SK-N-SH treated with all-trans-retinoic acid at 6 μM for 48 hours (cell line): ENCODE measurements at regions not wholly inside any gene's neighbourhood (a gene's known extent, or its start where the extent isn't known, plus 50 kb on each side); places are given as distances from the start of the nearest gene placed in this dataset.

Source experiments
- ATAC-seq: fragments of 200-7000 bp; cut with Tn5 transposase; 3 replicates; pipeline ENCODE4 v1.9.1; 2020; ENCODE audit warnings: mild to moderate bottlenecking, moderate library complexity
- ARNTL ChIP-seq: fragments of 450-650 bp; formaldehyde crosslinking; IDR thresholded peaks from 2 replicates; pipeline ENCODE4 v1.5.0; 2020; ENCODE audit warnings: low read depth, mild to moderate bottlenecking, moderate library complexity, borderline replicate concordance
- CREB5 ChIP-seq: fragments of 250-450 bp; sonication (Bioruptor Pico); IDR thresholded peaks from 2 replicates; pipeline ENCODE4 v1.5.1; 2020; ENCODE audit warnings: low read depth, mild to moderate bottlenecking, moderate library complexity
- CSDC2 ChIP-seq: fragments of 250-450 bp; sonication (Bioruptor Pico); IDR thresholded peaks from 2 replicates; pipeline ENCODE4 v1.5.0; 2020; ENCODE audit warnings: mild to moderate bottlenecking, moderate library complexity
- ESRRG ChIP-seq: fragments of 250-450 bp; sonication (Bioruptor Pico); IDR thresholded peaks from 2 replicates; pipeline ENCODE4 v1.6.1; 2021; ENCODE audit warnings: mild to moderate bottlenecking
- ISL1 ChIP-seq: fragments of 250-450 bp; sonication (Bioruptor Pico); IDR thresholded peaks from 2 replicates; pipeline ENCODE4 v2.1.2; 2022; ENCODE audit warnings: mild to moderate bottlenecking, moderate library complexity
- OSR1 ChIP-seq: fragments of 250-450 bp; sonication (Bioruptor Pico); IDR thresholded peaks from 2 replicates; pipeline ENCODE4 v1.8.0; 2022; ENCODE audit warnings: moderate library complexity, mild to moderate bottlenecking, inconsistent platforms
- PATZ1 ChIP-seq: fragments of 250-450 bp; sonication (Bioruptor Pico); IDR thresholded peaks from 2 replicates; pipeline ENCODE4 v1.8.0; 2020; ENCODE audit warnings: mild to moderate bottlenecking, moderate library complexity, borderline replicate concordance
- POU6F1 ChIP-seq: fragments of 250-450 bp; sonication (Bioruptor Pico); IDR thresholded peaks from 2 replicates; pipeline ENCODE4 v1.8.0; 2021; ENCODE audit warnings: low read depth, mild to moderate bottlenecking, moderate library complexity, borderline replicate concordance
- PPARA ChIP-seq: fragments of 250-450 bp; sonication (Bioruptor Pico); IDR thresholded peaks from 2 replicates; pipeline ENCODE4 v1.5.0; 2020; ENCODE audit warnings: mild to moderate bottlenecking, borderline replicate concordance
- SNAI2 ChIP-seq: fragments of 250-450 bp; sonication (Bioruptor Pico); IDR thresholded peaks from 2 replicates; pipeline ENCODE4 v1.5.0; 2020; ENCODE audit warnings: mild to moderate bottlenecking, moderate library complexity
- TCF4 ChIP-seq: fragments of 250-450 bp; sonication (Bioruptor Pico); IDR thresholded peaks from 2 replicates; pipeline ENCODE4 v1.8.0; 2021; ENCODE audit warnings: mild to moderate bottlenecking, moderate library complexity, borderline replicate concordance
- TOX ChIP-seq: fragments of 250-450 bp; sonication (Bioruptor Pico); IDR thresholded peaks from 2 replicates; pipeline ENCODE4 v1.8.0; 2021; ENCODE audit warnings: mild to moderate bottlenecking, moderate library complexity, borderline replicate concordance
- TSHZ2 ChIP-seq: fragments of 250-450 bp; sonication (Bioruptor Pico); IDR thresholded peaks from 2 replicates; pipeline ENCODE4 v1.5.0; 2020; ENCODE audit warnings: mild to moderate bottlenecking, moderate library complexity
- ZC3H10 ChIP-seq: fragments of 250-450 bp; sonication (Bioruptor Pico); IDR thresholded peaks from 2 replicates; pipeline ENCODE4 v1.5.1; 2021; ENCODE audit warnings: mild to moderate bottlenecking, moderate library complexity
- ZFP3 ChIP-seq: fragments of 250-450 bp; sonication (Bioruptor Pico); IDR thresholded peaks from 2 replicates; pipeline ENCODE4 v1.5.0; 2020; ENCODE audit warnings: mild to moderate bottlenecking, moderate library complexity
- ZFP30 ChIP-seq: fragments of 450-650 bp; formaldehyde crosslinking; IDR thresholded peaks from 2 replicates; pipeline ENCODE4 v1.5.0; 2022; ENCODE audit warnings: mild to moderate bottlenecking, moderate library complexity
- ZNF565 ChIP-seq: fragments of 450-650 bp; formaldehyde crosslinking; conservative IDR thresholded peaks from 2 replicates; pipeline ENCODE4 v1.5.0; 2020; ENCODE audit warnings: low read depth, mild to moderate bottlenecking, moderate library complexity
- ZNF70 ChIP-seq: fragments of 450-650 bp; formaldehyde crosslinking; IDR thresholded peaks from 2 replicates; pipeline ENCODE4 v1.5.0; 2020; ENCODE audit warnings: mild to moderate bottlenecking, moderate library complexity

GRCh38 chr7:47119261-47119865 is 462.5 kb downstream of the TNS3 start:
- no peak for ATAC-seq
- TF ChIP-seq ZC3H10 (CRISPR knock-in tag) (no peak), SNAI2 (CRISPR knock-in tag) (no peak), PPARA (no peak), ESRRG (CRISPR knock-in tag) (no peak), POU6F1 (CRISPR knock-in tag) (no peak), PATZ1 (CRISPR knock-in tag) (no peak), ZFP3 (no peak), ZNF565 (CRISPR knock-in tag) (no peak), ZNF70 (CRISPR knock-in tag) (no peak), ARNTL (CRISPR knock-in tag) (no peak), CSDC2 (CRISPR knock-in tag) (no peak), CREB5 (CRISPR knock-in tag) (no peak), TOX (CRISPR knock-in tag) (no peak)
- TF ChIP-seq, all 23 proteins: peak for 0

- no peak for TF ChIP-seq ZFP3
- TF ChIP-seq TCF4 (CRISPR knock-in tag): no peak
- no peak for TF ChIP-seq CREB5 (CRISPR knock-in tag)
- TF ChIP-seq CSDC2 (CRISPR knock-in tag): no peak
- TF ChIP-seq PPARA: no peak
- TF ChIP-seq TOX (CRISPR knock-in tag): no peak
- no peak for TF ChIP-seq ESRRG (CRISPR knock-in tag)
- TF ChIP-seq TSHZ2 (CRISPR knock-in tag): no peak
- ATAC-seq: no peak
Measured at GRCh38 chr7:47104206-47104549, 477.7 kb downstream of the TNS3 start.

GRCh38 chr7:47103498-47104205 is 478.3 kb downstream of the TNS3 start:
- no peak; the same call in 2 of the 3 replicates for ATAC-seq
- TF ChIP-seq CREB5 (CRISPR knock-in tag) (no peak), PPARA (no peak), OSR1 (CRISPR knock-in tag) (no peak), ZNF565 (CRISPR knock-in tag) (no peak), ISL1 (CRISPR knock-in tag) (no peak), ESRRG (CRISPR knock-in tag) (no peak), POU6F1 (CRISPR knock-in tag) (no peak), PATZ1 (CRISPR knock-in tag) (no peak), ZNF70 (CRISPR knock-in tag) (no peak), SNAI2 (CRISPR knock-in tag) (no peak), TOX (CRISPR knock-in tag) (no peak), ZFP30 (CRISPR knock-in tag) (no peak), CSDC2 (CRISPR knock-in tag) (no peak), ARNTL (CRISPR knock-in tag) (no peak), TCF4 (CRISPR knock-in tag) (no peak)
